Activated naive CD8-positive, alpha-beta T cell treated with anti-CD3 and anti-CD28 coated beads, Interleukin-2, amount 10 ng/mL, durations not matched to agents 7 days and 5 days (primary cell): ENCODE measurements at regions not wholly inside any gene's neighbourhood (a gene's known extent, or its start where the extent isn't known, plus 50 kb on each side); places are given as distances from the start of the nearest gene placed in this dataset.
"Not testable (repeated sequence)": the region's sequence is repeated elsewhere in the genome, so short reads cannot be mapped to it uniquely, and the experiment has no call there.

Experiments used
- ATAC-seq: fragments of 150-1000 bp; cut with Tn5 transposase; one replicate; pipeline ENCODE4 v1.10.0; 2021; ENCODE audit warnings: low read depth, moderate library complexity
- POLR2A ChIA-PET: fragments of 350-600 bp; sonication (Branson Sonifier 250); formaldehyde crosslinking; loops from one replicate; lab custom pipeline; 2021; ENCODE audit warnings: antibody characterized with exemption; lab: Charles Lee
- DNase-seq: peaks from one replicate; pipeline ENCODE4 v3.0.0; 2021
- H3K27ac Mint-ChIP-seq: one replicate; pipeline ENCODE4 v1.8.0; 2022; ENCODE audit warnings: mild to moderate bottlenecking, mixed read lengths
- H3K27me3 Mint-ChIP-seq: one replicate; pipeline ENCODE4 v1.8.0; 2022; ENCODE audit warnings: mild to moderate bottlenecking, moderate library complexity, mixed read lengths
- H3K36me3 Mint-ChIP-seq: one replicate; pipeline ENCODE4 v1.8.0; 2021; ENCODE audit warnings: mild to moderate bottlenecking, mixed read lengths
- H3K4me1 Mint-ChIP-seq: one replicate; pipeline ENCODE4 v1.8.0; 2021; ENCODE audit warnings: mixed read lengths
- H3K4me3 Mint-ChIP-seq: one replicate; pipeline ENCODE4 v1.8.0; 2022; ENCODE audit warnings: mild to moderate bottlenecking, moderate library complexity, mixed read lengths
- H3K9me3 Mint-ChIP-seq: one replicate; pipeline ENCODE4 v1.8.0; 2021; ENCODE audit warnings: mixed read lengths

GRCh38 chr5:163350083-163350482, 87.3 kb upstream of the CCNG1 start:
- Mint-ChIP-seq H3K36me3 (no peaks in the 10 kb centered on the region), H3K4me1 (no peaks in the 10 kb centered on the region), H3K4me3 (no peak overlapping the region), H3K27me3 (peaks cover 2% of the 10 kb centered on the region), H3K27ac (no peak overlapping the region), H3K9me3 (no peaks in the 10 kb centered on the region)
- no peak for ATAC-seq
- POLR2A ChIA-PET: no interaction called here
- no peak for DNase-seq

GRCh38 chr5:163352531-163352930, 84.9 kb upstream of the CCNG1 start:
- Mint-ChIP-seq H3K27ac (no peak overlapping the region), H3K9me3 (no peaks in the 10 kb centered on the region), H3K4me1 (no peaks in the 10 kb centered on the region), H3K27me3 (peaks cover 2% of the 10 kb centered on the region), H3K36me3 (no peaks in the 10 kb centered on the region), H3K4me3 (no peak overlapping the region)
- POLR2A ChIA-PET: no interaction called here
- no peak for ATAC-seq
- no peak for DNase-seq

GRCh38 chr5:163355811-163356210, 81.6 kb upstream of the CCNG1 start:
- DNase-seq, H3K36me3 Mint-ChIP-seq, ATAC-seq, H3K4me1 Mint-ChIP-seq, H3K4me3 Mint-ChIP-seq, H3K9me3 Mint-ChIP-seq, H3K27me3 Mint-ChIP-seq, H3K27ac Mint-ChIP-seq, POLR2A ChIA-PET: not testable (repeated sequence)

- Mint-ChIP-seq H3K27me3 (no peaks in the 10 kb centered on the region), H3K4me3 (no peak overlapping the region), H3K9me3 (no peaks in the 10 kb centered on the region), H3K36me3 (no peaks in the 10 kb centered on the region), H3K4me1 (no peaks in the 10 kb centered on the region), H3K27ac (no peak overlapping the region)
- ATAC-seq (no peak), DNase-seq (no peak)
- POLR2A ChIA-PET: no interaction called here
Observed at GRCh38 chr5:163357636-163358035, 79.8 kb upstream of the CCNG1 start.

GRCh38 chr5:163360656-163361055, 76.7 kb upstream of the CCNG1 start:
- Mint-ChIP-seq H3K27me3 (no peaks in the 10 kb centered on the region), H3K36me3 (no peaks in the 10 kb centered on the region), H3K27ac (no peak overlapping the region), H3K9me3 (no peaks in the 10 kb centered on the region), H3K4me3 (no peak overlapping the region), H3K4me1 (no peaks in the 10 kb centered on the region)
- DNase-seq (no peak), ATAC-seq (no peak)
- POLR2A ChIA-PET: no interaction called here

GRCh38 chr5:163361450-163361849, 75.9 kb upstream of the CCNG1 start:
- Mint-ChIP-seq H3K9me3 (no peaks in the 10 kb centered on the region), H3K36me3 (no peaks in the 10 kb centered on the region), H3K27ac (no peak overlapping the region), H3K4me3 (no peak overlapping the region), H3K4me1 (no peaks in the 10 kb centered on the region), H3K27me3 (no peaks in the 10 kb centered on the region)
- POLR2A ChIA-PET: no interaction called here
- ATAC-seq (no peak), DNase-seq (no peak)

GRCh38 chr5:163362840-163363371, 74.5 kb upstream of the CCNG1 start:
- POLR2A ChIA-PET: no interaction called here
- H3K4me3 Mint-ChIP-seq: no peak overlapping the region

GRCh38 chr5:163363389-163363788, 74.0 kb upstream of the CCNG1 start:
- Mint-ChIP-seq H3K4me1 (no peaks in the 10 kb centered on the region), H3K36me3 (no peaks in the 10 kb centered on the region), H3K9me3 (peaks cover 2% of the 10 kb centered on the region), H3K27ac (no peak overlapping the region), H3K4me3 (no peak overlapping the region), H3K27me3 (no peaks in the 10 kb centered on the region)
- ATAC-seq: no peak
- POLR2A ChIA-PET: no interaction called here
- DNase-seq: no peak

More at GRCh38 chr5:163362840-163363371, 74.5 kb upstream of the CCNG1 start:
- Mint-ChIP-seq H3K27ac (no peak overlapping the region), H3K27me3 (no peaks in the 10 kb centered on the region), H3K9me3 (peaks cover 2% of the 10 kb centered on the region), H3K36me3 (no peaks in the 10 kb centered on the region), H3K4me1 (no peaks in the 10 kb centered on the region)
- no peak for DNase-seq
- ATAC-seq: no peak

- H3K27ac Mint-ChIP-seq: no peak overlapping the region
- DNase-seq (no peak), ATAC-seq (no peak)
- POLR2A ChIA-PET: no interaction called here
- H3K27me3 Mint-ChIP-seq: no peaks in the 10 kb centered on the region
- peaks cover 2% of the 10 kb centered on the region for H3K9me3 Mint-ChIP-seq
- no peak overlapping the region for H3K4me3 Mint-ChIP-seq
- no peaks in the 10 kb centered on the region for H3K4me1 Mint-ChIP-seq
- H3K36me3 Mint-ChIP-seq: no peaks in the 10 kb centered on the region
Observed at GRCh38 chr5:163366757-163367156, 70.6 kb upstream of the CCNG1 start.

- Mint-ChIP-seq H3K27me3 (no peaks in the 10 kb centered on the region), H3K36me3 (no peaks in the 10 kb centered on the region), H3K4me3 (no peak overlapping the region), H3K4me1 (no peaks in the 10 kb centered on the region), H3K9me3 (peaks cover 2% of the 10 kb centered on the region), H3K27ac (no peak overlapping the region)
- POLR2A ChIA-PET: no interaction called here
- DNase-seq (no peak), ATAC-seq (no peak)
Observed at GRCh38 chr5:163369776-163370385, 67.5 kb upstream of the CCNG1 start.

- POLR2A ChIA-PET: no interaction called here
- no peaks in the 10 kb centered on the region for H3K4me1 Mint-ChIP-seq
Observed at GRCh38 chr5:163373436-163374084, 63.8 kb upstream of the CCNG1 start.

GRCh38 chr5:163377982-163378381, 59.4 kb upstream of the CCNG1 start:
- Mint-ChIP-seq H3K27me3 (no peaks in the 10 kb centered on the region), H3K4me3 (no peak overlapping the region), H3K36me3 (no peaks in the 10 kb centered on the region), H3K4me1 (no peaks in the 10 kb centered on the region), H3K27ac (no peak overlapping the region), H3K9me3 (peaks cover 1% of the 10 kb centered on the region)
- ATAC-seq (no peak), DNase-seq (no peak)
- POLR2A ChIA-PET: no interaction called here

More at GRCh38 chr5:163373436-163374084, 63.8 kb upstream of the CCNG1 start:
- Mint-ChIP-seq H3K27ac (no peak overlapping the region), H3K9me3 (no peaks in the 10 kb centered on the region), H3K27me3 (no peaks in the 10 kb centered on the region), H3K36me3 (no peaks in the 10 kb centered on the region), H3K4me3 (no peak overlapping the region)
- no peak for DNase-seq
- no peak for ATAC-seq

- Mint-ChIP-seq H3K4me3 (no peak overlapping the region), H3K4me1 (no peaks in the 10 kb centered on the region), H3K36me3 (no peaks in the 10 kb centered on the region), H3K27ac (no peak overlapping the region), H3K9me3 (peaks cover 1% of the 10 kb centered on the region), H3K27me3 (no peaks in the 10 kb centered on the region)
- POLR2A ChIA-PET: no interaction called here
- ATAC-seq (no peak), DNase-seq (no peak)
Observed at GRCh38 chr5:163379298-163380155, 57.9 kb upstream of the CCNG1 start.
